Suprapubic skin (tissue), 4 donors: ENCODE measurements at regions not wholly inside any gene's neighbourhood (a gene's known extent, or its start where the extent isn't known, plus 50 kb on each side); places are given as distances from the start of the nearest gene placed in this dataset.

ENCODE experiments used
- DNase-seq, 2 donors: peaks; one replicate each; pipeline ENCODE4 v3.0.0-alpha.2; 2019; ENCODE audit warnings: low spot score in 2 of 2
- H3K27ac ChIP-seq: fragments of 200-600 bp; sonication (generic); one replicate; pipeline ENCODE4 v1.5.1; 2019
- H3K27me3 ChIP-seq: fragments of 200-600 bp; sonication (generic); one replicate; pipeline ENCODE4 v1.5.1; 2019
- H3K36me3 ChIP-seq: fragments of 200-600 bp; sonication (generic); one replicate; pipeline ENCODE4 v1.5.1; 2019
- H3K4me1 ChIP-seq: fragments of 200-600 bp; sonication (generic); one replicate; pipeline ENCODE4 v1.5.1; 2019
- H3K4me3 ChIP-seq: fragments of 200-600 bp; sonication (generic); one replicate; pipeline ENCODE4 v1.5.1; 2019; ENCODE audit warnings: mild to moderate bottlenecking
- H3K9me3 ChIP-seq: fragments of 200-600 bp; sonication (generic); one replicate; pipeline ENCODE4 v1.5.1; 2019
- EP300 ChIP-seq: sonication (generic); formaldehyde crosslinking; IDR thresholded peaks from one replicate; pipeline ENCODE4 v1.6.1; 2017; ENCODE audit warnings: antibody characterized with exemption
- POLR2A ChIP-seq, 2 donors: fragments of 450-650 bp; IDR thresholded peaks; one replicate each; pipeline ENCODE4 v1.6.1; 2017; ENCODE audit warnings: antibody characterized with exemption in 2 of 2, mild to moderate bottlenecking in 2 of 2, moderate library complexity in 2 of 2
- POLR2AphosphoS5 ChIP-seq, 3 donors: sonication (generic); formaldehyde crosslinking; IDR thresholded peaks; one replicate each; pipeline ENCODE4 v1.6.1; 2017; ENCODE audit warnings: antibody characterized with exemption in 3 of 3
- WGBS: methylation state at CpG from one replicate; pipeline ENCODE4 v1.1.5; 2018; 5-methylcytosine and 5-hydroxymethylcytosine counted together
- TF ChIP-seq, protein P1 (sequence below), 2 donors: fragments of 200-600 bp in 1 of 2; fragments of 450-650 bp in 1 of 2; sonication (generic) in 1 of 2; IDR thresholded peaks; one replicate each; pipeline ENCODE4 v1.5.1; 2016 to 2019; ENCODE audit warnings: antibody characterized with exemption in 2 of 2, mild to moderate bottlenecking in 1 of 2, moderate library complexity in 1 of 2

DNA sequence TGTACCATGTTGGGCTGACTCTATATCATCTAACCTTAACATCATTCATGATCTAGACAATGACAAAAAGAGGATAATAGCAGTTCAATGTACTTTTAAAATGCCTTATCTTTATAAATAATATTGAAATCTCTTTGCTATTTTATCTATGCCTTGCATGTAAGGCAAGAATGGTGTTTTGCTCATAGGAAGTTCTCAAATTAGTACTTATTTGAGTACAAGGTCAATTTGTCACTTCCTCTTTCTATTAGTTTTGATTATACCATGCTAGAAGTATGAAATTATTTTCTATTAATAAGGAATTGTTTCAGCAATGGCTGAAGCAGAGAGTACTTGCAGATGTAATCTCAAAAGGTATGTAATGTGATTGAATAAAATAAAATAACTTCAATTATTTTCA lies 1285.4 kb upstream of the TENM4 start:
- H3K4me3 ChIP-seq, result no peak overlapping the region
- H3K27me3 ChIP-seq, result no peaks in the 10 kb centered on the region
- no peaks in the 10 kb centered on the region for H3K9me3 ChIP-seq
- no peaks in the 10 kb centered on the region for H3K36me3 ChIP-seq
- H3K4me1 ChIP-seq, result no peaks in the 10 kb centered on the region
- no peak for DNase-seq
- H3K27ac ChIP-seq, result no peak overlapping the region
- no peak for TF ChIP-seq POLR2A (IDR thresholded peaks at IDR 0.05)
- TF ChIP-seq EP300, result no peak
- TF ChIP-seq, protein P1, sequence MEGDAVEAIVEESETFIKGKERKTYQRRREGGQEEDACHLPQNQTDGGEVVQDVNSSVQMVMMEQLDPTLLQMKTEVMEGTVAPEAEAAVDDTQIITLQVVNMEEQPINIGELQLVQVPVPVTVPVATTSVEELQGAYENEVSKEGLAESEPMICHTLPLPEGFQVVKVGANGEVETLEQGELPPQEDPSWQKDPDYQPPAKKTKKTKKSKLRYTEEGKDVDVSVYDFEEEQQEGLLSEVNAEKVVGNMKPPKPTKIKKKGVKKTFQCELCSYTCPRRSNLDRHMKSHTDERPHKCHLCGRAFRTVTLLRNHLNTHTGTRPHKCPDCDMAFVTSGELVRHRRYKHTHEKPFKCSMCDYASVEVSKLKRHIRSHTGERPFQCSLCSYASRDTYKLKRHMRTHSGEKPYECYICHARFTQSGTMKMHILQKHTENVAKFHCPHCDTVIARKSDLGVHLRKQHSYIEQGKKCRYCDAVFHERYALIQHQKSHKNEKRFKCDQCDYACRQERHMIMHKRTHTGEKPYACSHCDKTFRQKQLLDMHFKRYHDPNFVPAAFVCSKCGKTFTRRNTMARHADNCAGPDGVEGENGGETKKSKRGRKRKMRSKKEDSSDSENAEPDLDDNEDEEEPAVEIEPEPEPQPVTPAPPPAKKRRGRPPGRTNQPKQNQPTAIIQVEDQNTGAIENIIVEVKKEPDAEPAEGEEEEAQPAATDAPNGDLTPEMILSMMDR (IDR thresholded peaks at IDR 0.05), result no peak
- TF ChIP-seq POLR2AphosphoS5 (IDR thresholded peaks at IDR 0.05), result no peak

DNA sequence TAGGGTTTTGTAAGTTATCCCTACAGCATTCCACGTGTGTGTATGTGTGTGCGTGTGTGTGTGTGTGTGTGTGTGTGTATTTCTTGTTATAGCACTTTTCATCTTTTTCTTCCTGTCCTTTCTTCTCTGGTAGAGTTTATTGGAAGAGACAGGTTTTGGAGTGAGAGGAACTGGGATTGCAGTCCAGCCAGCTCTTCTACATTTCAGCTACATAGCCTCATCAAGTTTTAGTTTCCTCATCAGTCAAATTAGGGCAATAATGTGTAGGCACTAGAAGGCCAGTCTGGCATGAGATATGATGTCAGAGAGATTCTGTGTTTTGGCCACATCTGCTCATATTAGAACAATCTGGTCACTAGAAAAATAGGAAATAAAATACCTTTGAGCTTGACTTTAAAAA lies 1283.5 kb upstream of the TENM4 start:
- Histone ChIP-seq H3K36me3 (no peaks in the 10 kb centered on the region), H3K27me3 (no peaks in the 10 kb centered on the region), H3K27ac (no peak overlapping the region), H3K4me1 (no peaks in the 10 kb centered on the region), H3K9me3 (no peaks in the 10 kb centered on the region), H3K4me3 (no peak overlapping the region)
- 36% methylated on average over 2 of the region's 2 CpGs for WGBS
- DNase-seq, result no peak
- TF ChIP-seq EP300, result no peak
- no peak for TF ChIP-seq POLR2A (IDR thresholded peaks at IDR 0.05)
- TF ChIP-seq, protein P1 (IDR thresholded peaks at IDR 0.05), result no peak
- no peak for TF ChIP-seq POLR2AphosphoS5 (IDR thresholded peaks at IDR 0.05)

DNA sequence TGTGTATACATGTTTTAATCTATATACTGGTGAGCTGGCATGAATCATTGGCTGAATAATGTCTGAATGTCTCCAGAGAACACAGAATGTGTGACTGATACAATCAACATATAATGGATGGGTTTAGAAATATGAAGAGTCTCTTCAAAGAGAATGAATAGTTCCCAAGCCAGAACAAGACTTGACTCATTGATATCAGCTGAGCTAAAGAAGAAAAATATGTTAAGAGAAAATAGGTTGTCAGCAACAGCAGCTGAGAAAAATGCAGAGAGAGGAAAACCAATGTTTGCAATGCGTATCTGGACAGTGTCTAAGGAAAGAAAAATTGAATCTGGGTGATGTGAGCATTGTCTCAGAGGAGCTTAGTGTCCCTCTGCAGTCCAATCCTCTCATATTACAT lies 1281.8 kb upstream of the TENM4 start:
- H3K36me3 ChIP-seq, result no peaks in the 10 kb centered on the region
- no peaks in the 10 kb centered on the region for H3K27me3 ChIP-seq
- DNase-seq, result no peak
- no peak overlapping the region for H3K27ac ChIP-seq
- no peak for TF ChIP-seq EP300
- TF ChIP-seq, protein P1 (IDR thresholded peaks at IDR 0.05), result no peak
- no peak for TF ChIP-seq POLR2AphosphoS5 (IDR thresholded peaks at IDR 0.05)
- no peak for TF ChIP-seq POLR2A (IDR thresholded peaks at IDR 0.05)
- no peak overlapping the region for H3K4me3 ChIP-seq
- H3K9me3 ChIP-seq, result no peaks in the 10 kb centered on the region
- no peaks in the 10 kb centered on the region for H3K4me1 ChIP-seq
- 79% methylated on average over 1 of the region's 1 CpG for WGBS

DNA sequence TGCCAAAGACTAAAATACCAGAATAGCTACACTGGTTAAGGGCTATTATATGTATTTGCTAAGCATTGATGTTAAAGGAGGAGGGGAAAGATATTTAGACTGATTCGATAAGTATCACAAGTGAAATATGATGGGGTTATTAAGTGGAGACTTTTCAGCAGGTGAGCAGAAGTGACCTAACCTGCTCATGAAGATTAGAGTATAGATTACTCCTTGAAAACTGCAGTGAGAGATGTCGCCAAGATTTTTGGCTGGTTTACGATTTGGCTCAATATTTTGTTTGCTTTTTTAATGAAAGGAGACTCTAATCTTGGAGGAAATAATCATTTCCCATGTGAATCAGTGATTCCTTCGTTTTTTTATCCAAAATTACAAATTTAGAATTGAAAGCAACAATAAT lies 1279.5 kb upstream of the TENM4 start:
- TF ChIP-seq EP300 (no peak), POLR2AphosphoS5 (IDR thresholded peaks at IDR 0.05) (no peak), POLR2A (IDR thresholded peaks at IDR 0.05) (no peak)
- TF ChIP-seq, protein P1 (IDR thresholded peaks at IDR 0.05), result no peak
- DNase-seq, result no peak
- Histone ChIP-seq H3K9me3 (no peaks in the 10 kb centered on the region), H3K27ac (no peak overlapping the region), H3K27me3 (no peaks in the 10 kb centered on the region), H3K4me1 (no peaks in the 10 kb centered on the region), H3K36me3 (no peaks in the 10 kb centered on the region), H3K4me3 (no peak overlapping the region)
- WGBS, result 40% methylated on average over 4 of the region's 4 CpGs

DNA sequence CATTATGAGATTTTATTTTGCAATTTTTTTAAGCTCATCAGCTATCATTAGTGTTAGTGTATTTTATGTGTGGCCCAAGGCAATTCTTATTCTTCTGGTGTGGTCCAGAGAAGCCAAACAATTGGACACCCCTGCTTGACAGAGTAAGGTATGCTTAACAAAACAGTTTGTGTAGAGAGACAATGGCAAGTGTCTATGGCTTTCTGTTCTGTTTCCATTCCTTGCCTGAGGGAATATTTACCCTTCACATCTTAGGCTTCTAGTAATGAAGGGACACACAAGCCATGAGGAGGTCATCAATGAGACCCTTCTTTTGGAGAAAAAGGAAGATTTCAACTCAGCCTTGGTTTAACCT lies 1278.4 kb upstream of the TENM4 start:
- DNase-seq, result no peak
- Histone ChIP-seq H3K9me3 (no peaks in the 10 kb centered on the region), H3K4me1 (no peaks in the 10 kb centered on the region), H3K4me3 (no peak overlapping the region), H3K27ac (no peak overlapping the region), H3K36me3 (no peaks in the 10 kb centered on the region), H3K27me3 (no peaks in the 10 kb centered on the region)
- TF ChIP-seq EP300 (no peak), POLR2AphosphoS5 (IDR thresholded peaks at IDR 0.05) (no peak), POLR2A (IDR thresholded peaks at IDR 0.05) (no peak)
- TF ChIP-seq, protein P1 (IDR thresholded peaks at IDR 0.05), result no peak
